Naive B cell (primary cell): ENCODE measurements at regions not wholly inside any gene's neighbourhood (a gene's known extent, or its start where the extent isn't known, plus 50 kb on each side); places are given as distances from the start of the nearest gene placed in this dataset.

ENCODE experiments used
- ATAC-seq, 2 donors: fragments of 150-1000 bp; cut with Tn5 transposase; 2 replicates each; pipeline ENCODE4 v1.10.0; 2021; ENCODE audit warnings: low read depth in 2 of 2, mild to moderate bottlenecking in 2 of 2, moderate library complexity in 2 of 2
- DNase-seq: peaks from one replicate; pipeline ENCODE4 v3.0.0; 2022
- H3K27ac Mint-ChIP-seq, 6 donors: one replicate each; pipeline ENCODE4 v1.8.0; 2020 to 2022; ENCODE audit warnings: mild to moderate bottlenecking in 6 of 6, mixed read lengths in 6 of 6, moderate library complexity in 5 of 6, inconsistent platforms in 2 of 6
- H3K27me3 Mint-ChIP-seq, 3 donors: one replicate each; pipeline ENCODE4 v1.8.0; 2021 to 2022; ENCODE audit warnings: mixed read lengths in 3 of 3, mild to moderate bottlenecking in 1 of 3
- H3K36me3 Mint-ChIP-seq, 2 donors: one replicate each; pipeline ENCODE4 v1.8.0; 2020 to 2022; ENCODE audit warnings: mixed read lengths in 2 of 2, inconsistent platforms in 1 of 2, mild to moderate bottlenecking in 1 of 2
- H3K4me1 Mint-ChIP-seq, 3 donors: one replicate each; pipeline ENCODE4 v1.8.0; 2020 to 2022; ENCODE audit warnings: mixed read lengths in 3 of 3, inconsistent platforms in 1 of 3, mild to moderate bottlenecking in 1 of 3, moderate library complexity in 1 of 3
- H3K4me3 Mint-ChIP-seq, 8 donors: one replicate each; pipeline ENCODE4 v1.8.0; 2020 to 2022; ENCODE audit warnings: mild to moderate bottlenecking in 8 of 8, mixed read lengths in 8 of 8, moderate library complexity in 8 of 8, inconsistent platforms in 2 of 8
- H3K9me3 Mint-ChIP-seq, 7 donors: one replicate each; pipeline ENCODE4 v1.8.0; 2020 to 2022; ENCODE audit warnings: mixed read lengths in 7 of 7, mild to moderate bottlenecking in 5 of 7, inconsistent platforms in 2 of 7, moderate library complexity in 1 of 7

GRCh38 chr14:76551906-76552305, 176.0 kb downstream of the ESRRB start:
- Mint-ChIP-seq H3K9me3 (no peaks in the 10 kb centered on the region), H3K4me1 (no peaks in the 10 kb centered on the region), H3K27ac (no peak overlapping the region), H3K4me3 (no peak overlapping the region), H3K27me3 (peaks cover 12 to 23% (median 18%) of the 10 kb centered on the region in 3 donors), H3K36me3 (no peaks in the 10 kb centered on the region)
- no peak for ATAC-seq
- DNase-seq = no peak

- Mint-ChIP-seq H3K27ac (no peak overlapping the region), H3K36me3 (no peaks in the 10 kb centered on the region), H3K9me3 (peaks cover 0 to 16% (median 4%) of the 10 kb centered on the region in 7 donors), H3K4me1 (no peaks in the 10 kb centered on the region), H3K27me3 (peaks cover 10 to 26% (median 24%) of the 10 kb centered on the region in 3 donors), H3K4me3 (peak overlapping the region in 2 of 8 donors; percentile 4 to 17)
- no peak for ATAC-seq
- DNase-seq = no peak
These were observed 188.8 kb downstream of the ESRRB start for GRCh38 chr14:76564471-76565422.

GRCh38 chr14:76566439-76566838, 190.5 kb downstream of the ESRRB start:
- Mint-ChIP-seq H3K4me1 (no peaks in the 10 kb centered on the region), H3K4me3 (no peak overlapping the region), H3K27me3 (peaks cover 10 to 26% (median 22%) of the 10 kb centered on the region in 3 donors), H3K27ac (no peak overlapping the region), H3K36me3 (no peaks in the 10 kb centered on the region), H3K9me3 (peaks cover 0 to 11% (median 2%) of the 10 kb centered on the region in 7 donors)
- DNase-seq (no peak), ATAC-seq (no peak)

GRCh38 chr14:76574416-76575095, 186.7 kb upstream of the VASH1 start:
- no peaks in the 10 kb centered on the region for H3K4me1 Mint-ChIP-seq
- DNase-seq = no peak
- peaks cover 0 to 7% (median 4%) of the 10 kb centered on the region in 7 donors for H3K9me3 Mint-ChIP-seq
- peaks cover 4 to 20% (median 17%) of the 10 kb centered on the region in 3 donors for H3K27me3 Mint-ChIP-seq
- H3K27ac Mint-ChIP-seq = no peak overlapping the region
- ATAC-seq = no peak
- H3K4me3 Mint-ChIP-seq = no peak overlapping the region
- no peaks in the 10 kb centered on the region for H3K36me3 Mint-ChIP-seq

GRCh38 chr14:76575108-76575507, 186.2 kb upstream of the VASH1 start:
- DNase-seq (no peak), ATAC-seq (no peak)
- H3K27ac Mint-ChIP-seq = no peak overlapping the region
- H3K4me3 Mint-ChIP-seq = no peak overlapping the region
- H3K9me3 Mint-ChIP-seq = peaks cover 0 to 7% (median 4%) of the 10 kb centered on the region in 7 donors
- H3K27me3 Mint-ChIP-seq = peaks cover 9 to 22% (median 20%) of the 10 kb centered on the region in 3 donors
- no peaks in the 10 kb centered on the region for H3K4me1 Mint-ChIP-seq
- H3K36me3 Mint-ChIP-seq = no peaks in the 10 kb centered on the region

- no peaks in the 10 kb centered on the region for H3K4me1 Mint-ChIP-seq
- peak overlapping the region in 1 of 6 donors; percentile 44 for H3K27ac Mint-ChIP-seq
- no peak overlapping the region for H3K4me3 Mint-ChIP-seq
- ATAC-seq = no peak
- H3K36me3 Mint-ChIP-seq = no peaks in the 10 kb centered on the region
- H3K27me3 Mint-ChIP-seq = peaks cover 9 to 22% (median 20%) of the 10 kb centered on the region in 3 donors
- peaks cover 0 to 7% (median 4%) of the 10 kb centered on the region in 7 donors for H3K9me3 Mint-ChIP-seq
- DNase-seq = no peak
These were observed 185.1 kb upstream of the VASH1 start for GRCh38 chr14:76576047-76576741.

GRCh38 chr14:76577090-76577489, 184.2 kb upstream of the VASH1 start:
- Mint-ChIP-seq H3K27ac (no peak overlapping the region), H3K36me3 (no peaks in the 10 kb centered on the region), H3K4me1 (no peaks in the 10 kb centered on the region), H3K4me3 (no peak overlapping the region), H3K27me3 (peaks cover 5 to 22% (median 20%) of the 10 kb centered on the region in 3 donors), H3K9me3 (peaks cover 0 to 7% (median 4%) of the 10 kb centered on the region in 7 donors)
- DNase-seq = no peak
- ATAC-seq = no peak

- ATAC-seq (no peak), DNase-seq (no peak)
- no peak overlapping the region for H3K4me3 Mint-ChIP-seq
- H3K36me3 Mint-ChIP-seq = no peaks in the 10 kb centered on the region
- H3K27me3 Mint-ChIP-seq = peaks cover 5 to 22% (median 20%) of the 10 kb centered on the region in 3 donors
- H3K9me3 Mint-ChIP-seq = peaks cover 0 to 7% (median 4%) of the 10 kb centered on the region in 7 donors
- H3K27ac Mint-ChIP-seq = no peak overlapping the region
- no peaks in the 10 kb centered on the region for H3K4me1 Mint-ChIP-seq
These were observed 183.4 kb upstream of the VASH1 start for GRCh38 chr14:76577837-76578236.

GRCh38 chr14:76580399-76580798, 180.9 kb upstream of the VASH1 start:
- Mint-ChIP-seq H3K27me3 (peaks cover 5 to 24% (median 22%) of the 10 kb centered on the region in 3 donors), H3K9me3 (peaks cover 0 to 7% (median 4%) of the 10 kb centered on the region in 7 donors), H3K27ac (no peak overlapping the region), H3K4me3 (no peak overlapping the region), H3K36me3 (no peaks in the 10 kb centered on the region), H3K4me1 (no peaks in the 10 kb centered on the region)
- DNase-seq = no peak
- ATAC-seq = no peak

GRCh38 chr14:76580967-76581366, 180.3 kb upstream of the VASH1 start:
- ATAC-seq (no peak), DNase-seq (no peak)
- no peak overlapping the region for H3K4me3 Mint-ChIP-seq
- H3K36me3 Mint-ChIP-seq = no peaks in the 10 kb centered on the region
- no peaks in the 10 kb centered on the region for H3K4me1 Mint-ChIP-seq
- H3K9me3 Mint-ChIP-seq = peaks cover 0 to 7% (median 4%) of the 10 kb centered on the region in 7 donors
- H3K27ac Mint-ChIP-seq = no peak overlapping the region
- H3K27me3 Mint-ChIP-seq = peaks cover 5 to 23% (median 21%) of the 10 kb centered on the region in 3 donors

- H3K27me3 Mint-ChIP-seq = peaks cover 5 to 17% (median 15%) of the 10 kb centered on the region in 3 donors
- peaks cover 0 to 7% (median 4%) of the 10 kb centered on the region in 7 donors for H3K9me3 Mint-ChIP-seq
- H3K4me1 Mint-ChIP-seq = no peaks in the 10 kb centered on the region
- H3K4me3 Mint-ChIP-seq = no peak overlapping the region
- no peaks in the 10 kb centered on the region for H3K36me3 Mint-ChIP-seq
- no peak for DNase-seq
- ATAC-seq = no peak
- H3K27ac Mint-ChIP-seq = no peak overlapping the region
These were observed 179.7 kb upstream of the VASH1 start for GRCh38 chr14:76581592-76581991.

- H3K9me3 Mint-ChIP-seq = peaks cover 0 to 4% (median under 1%) of the 10 kb centered on the region in 7 donors
- no peak for ATAC-seq
These were observed 178.8 kb upstream of the VASH1 start for GRCh38 chr14:76582447-76582846.

GRCh38 chr14:76583174-76583573, 178.1 kb upstream of the VASH1 start:
- Mint-ChIP-seq H3K4me1 (no peaks in the 10 kb centered on the region), H3K27me3 (peaks cover 6 to 15% (median 12%) of the 10 kb centered on the region in 3 donors), H3K27ac (no peak overlapping the region), H3K9me3 (peaks cover 0 to 4% (median 0%) of the 10 kb centered on the region in 7 donors), H3K4me3 (no peak overlapping the region), H3K36me3 (no peaks in the 10 kb centered on the region)
- ATAC-seq = no peak
- DNase-seq = no peak

More at GRCh38 chr14:76582447-76582846, 178.8 kb upstream of the VASH1 start:
- H3K27ac Mint-ChIP-seq = no peak overlapping the region
- no peaks in the 10 kb centered on the region for H3K36me3 Mint-ChIP-seq
- no peak for DNase-seq
- peaks cover 10 to 15% (median 10%) of the 10 kb centered on the region in 3 donors for H3K27me3 Mint-ChIP-seq
- no peaks in the 10 kb centered on the region for H3K4me1 Mint-ChIP-seq
- H3K4me3 Mint-ChIP-seq = no peak overlapping the region
